Activated CD8-positive, alpha-beta T cell treated with anti-CD3 and anti-CD28 coated beads for 36 hours (primary cell): ENCODE measurements at regions not wholly inside any gene's neighbourhood (a gene's known extent, or its start where the extent isn't known, plus 50 kb on each side); places are given as distances from the start of the nearest gene placed in this dataset.
A peak's percentile ranks its signal among the peaks of the same experiment; 100 is the strongest.

Source experiments
- ATAC-seq: fragments of 200-7000 bp; cut with Tn5 transposase; one replicate; pipeline ENCODE4 v1.10.0; 2021; ENCODE audit warnings: mild to moderate bottlenecking, moderate library complexity
- CTCF ChIA-PET: fragments of 350-600 bp; sonication (Branson Sonifier 250); formaldehyde crosslinking; loops from one replicate; lab custom pipeline; 2021; ENCODE audit warnings: antibody characterized with exemption; lab: Charles Lee
- POLR2A ChIA-PET: fragments of 350-600 bp; sonication (Branson Sonifier 250); formaldehyde crosslinking; loops from one replicate; lab custom pipeline; 2021; ENCODE audit warnings: antibody characterized with exemption; lab: Charles Lee
- DNase-seq: peaks from one replicate; pipeline ENCODE4 v3.0.0-alpha.2; 2020
- H3K27ac Mint-ChIP-seq: one replicate; pipeline ENCODE4 v1.8.0; 2021; ENCODE audit warnings: mild to moderate bottlenecking, mixed read lengths
- H3K27me3 Mint-ChIP-seq: one replicate; pipeline ENCODE4 v1.8.0; 2021; ENCODE audit warnings: mixed read lengths
- H3K36me3 Mint-ChIP-seq: one replicate; pipeline ENCODE4 v1.8.0; 2021; ENCODE audit warnings: low read depth, mixed read lengths
- H3K4me1 Mint-ChIP-seq: one replicate; pipeline ENCODE4 v1.8.0; 2021; ENCODE audit warnings: low read depth, mixed read lengths
- H3K4me3 Mint-ChIP-seq: one replicate; pipeline ENCODE4 v1.8.0; 2021; ENCODE audit warnings: mild to moderate bottlenecking, moderate library complexity, mixed read lengths
- H3K9me3 Mint-ChIP-seq: one replicate; pipeline ENCODE4 v1.8.0; 2021; ENCODE audit warnings: mixed read lengths
- intact Hi-C: fragments of 100-400 bp; cut with micrococcal nuclease; formaldehyde crosslinking; loops from one replicate; pipeline ENCODE4 v1.10.0; 2022
- TF ChIP-seq, protein P1 (sequence below): fragments of 200-600 bp; IDR thresholded peaks from one replicate; pipeline ENCODE4 v1.8.0; 2022; ENCODE audit warnings: antibody characterized with exemption, mild to moderate bottlenecking

DNA sequence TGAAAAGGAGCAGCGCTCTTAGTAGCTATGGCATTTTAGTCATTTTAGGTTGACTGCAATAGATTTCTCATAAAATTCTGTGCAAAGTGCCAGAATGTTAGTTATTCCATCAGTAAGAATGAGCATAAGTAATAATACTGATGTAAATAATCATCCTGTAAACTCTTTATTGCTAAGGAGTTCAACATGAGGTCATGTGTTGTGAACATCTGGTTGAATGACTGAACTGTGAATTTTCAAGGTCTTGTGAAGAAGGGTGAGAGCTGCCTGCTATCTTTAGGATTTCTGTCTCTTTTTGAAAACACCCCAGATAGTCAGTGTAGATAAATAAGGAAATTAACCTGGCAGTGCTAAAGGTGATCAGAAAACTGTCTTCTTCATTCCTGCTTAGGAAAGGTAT is 333.4 kb upstream of the TBC1D5 start:
- intact Hi-C loops, result no loop called here
- ChIA-PET CTCF (no interaction called here), POLR2A (no interaction called here)
- Mint-ChIP-seq H3K36me3 (no peaks in the 10 kb centered on the region), H3K9me3 (no peaks in the 10 kb centered on the region), H3K4me1 (peaks cover 17% of the 10 kb centered on the region), H3K27ac (no peak overlapping the region), H3K27me3 (no peaks in the 10 kb centered on the region), H3K4me3 (no peak overlapping the region)
- no peak for ATAC-seq
- TF ChIP-seq, protein P1, sequence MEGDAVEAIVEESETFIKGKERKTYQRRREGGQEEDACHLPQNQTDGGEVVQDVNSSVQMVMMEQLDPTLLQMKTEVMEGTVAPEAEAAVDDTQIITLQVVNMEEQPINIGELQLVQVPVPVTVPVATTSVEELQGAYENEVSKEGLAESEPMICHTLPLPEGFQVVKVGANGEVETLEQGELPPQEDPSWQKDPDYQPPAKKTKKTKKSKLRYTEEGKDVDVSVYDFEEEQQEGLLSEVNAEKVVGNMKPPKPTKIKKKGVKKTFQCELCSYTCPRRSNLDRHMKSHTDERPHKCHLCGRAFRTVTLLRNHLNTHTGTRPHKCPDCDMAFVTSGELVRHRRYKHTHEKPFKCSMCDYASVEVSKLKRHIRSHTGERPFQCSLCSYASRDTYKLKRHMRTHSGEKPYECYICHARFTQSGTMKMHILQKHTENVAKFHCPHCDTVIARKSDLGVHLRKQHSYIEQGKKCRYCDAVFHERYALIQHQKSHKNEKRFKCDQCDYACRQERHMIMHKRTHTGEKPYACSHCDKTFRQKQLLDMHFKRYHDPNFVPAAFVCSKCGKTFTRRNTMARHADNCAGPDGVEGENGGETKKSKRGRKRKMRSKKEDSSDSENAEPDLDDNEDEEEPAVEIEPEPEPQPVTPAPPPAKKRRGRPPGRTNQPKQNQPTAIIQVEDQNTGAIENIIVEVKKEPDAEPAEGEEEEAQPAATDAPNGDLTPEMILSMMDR, result no peak
- no peak for DNase-seq

DNA sequence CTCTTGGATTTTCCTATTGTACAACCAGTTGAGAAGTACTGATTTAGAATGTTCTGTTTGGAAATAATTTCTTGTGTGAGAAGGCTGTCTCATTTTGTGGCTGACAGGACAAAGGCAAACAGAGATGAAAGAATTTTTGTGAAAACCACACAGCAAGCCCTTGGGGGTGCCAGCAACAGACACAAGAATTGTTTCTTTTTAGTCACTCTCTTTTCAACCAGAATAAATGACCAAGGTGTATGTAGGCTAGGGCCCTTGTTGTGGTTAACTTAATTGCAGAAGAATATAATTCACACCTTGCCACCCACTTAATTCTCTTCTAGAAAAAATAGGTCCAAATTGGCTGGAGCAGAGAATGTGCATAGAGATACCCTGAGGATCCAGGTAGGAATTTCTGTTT is 329.4 kb upstream of the TBC1D5 start:
- TF ChIP-seq, protein P1, result no peak
- ATAC-seq (peak; percentile 42), DNase-seq (peak; percentile 21)
- Mint-ChIP-seq H3K27ac (no peak overlapping the region), H3K9me3 (no peaks in the 10 kb centered on the region), H3K27me3 (no peaks in the 10 kb centered on the region), H3K4me1 (peaks cover 9% of the 10 kb centered on the region), H3K36me3 (no peaks in the 10 kb centered on the region), H3K4me3 (no peak overlapping the region)
- ChIA-PET CTCF (no interaction called here), POLR2A (interaction anchor here (1.0 kb wide), 1 partner anchor 351 kb away, joined by 3 read pairs; no protein-coding TSS in a partner anchor)
- intact Hi-C loops, result no loop called here

DNA sequence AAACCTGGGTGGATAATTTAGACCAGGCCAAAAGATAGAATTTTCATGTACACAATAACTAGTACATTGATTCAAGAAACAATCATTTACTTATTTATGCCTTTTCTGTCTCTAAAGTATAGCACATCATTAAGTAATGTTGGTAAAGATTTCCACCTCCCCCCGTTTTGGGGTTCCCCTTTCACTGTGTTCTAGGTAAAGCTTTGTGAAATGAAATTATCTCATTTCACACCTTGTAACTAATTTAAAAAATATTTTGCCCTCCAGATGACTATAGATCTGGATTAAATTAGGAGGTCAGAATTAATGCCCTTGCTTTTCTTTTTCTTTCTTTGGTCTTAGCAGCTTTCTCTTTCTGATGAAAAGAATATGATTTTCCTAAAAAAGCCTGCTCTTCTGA is 328.5 kb upstream of the TBC1D5 start:
- CTCF ChIA-PET, result no interaction called here
- Mint-ChIP-seq H3K27me3 (no peaks in the 10 kb centered on the region), H3K27ac (no peak overlapping the region), H3K4me1 (peaks cover 7% of the 10 kb centered on the region), H3K4me3 (no peak overlapping the region), H3K36me3 (no peaks in the 10 kb centered on the region), H3K9me3 (no peaks in the 10 kb centered on the region)
- no peak for DNase-seq
- intact Hi-C loops, result no loop called here
- TF ChIP-seq, protein P1, result no peak
- ATAC-seq, result no peak
- POLR2A ChIA-PET, result no interaction called here

DNA sequence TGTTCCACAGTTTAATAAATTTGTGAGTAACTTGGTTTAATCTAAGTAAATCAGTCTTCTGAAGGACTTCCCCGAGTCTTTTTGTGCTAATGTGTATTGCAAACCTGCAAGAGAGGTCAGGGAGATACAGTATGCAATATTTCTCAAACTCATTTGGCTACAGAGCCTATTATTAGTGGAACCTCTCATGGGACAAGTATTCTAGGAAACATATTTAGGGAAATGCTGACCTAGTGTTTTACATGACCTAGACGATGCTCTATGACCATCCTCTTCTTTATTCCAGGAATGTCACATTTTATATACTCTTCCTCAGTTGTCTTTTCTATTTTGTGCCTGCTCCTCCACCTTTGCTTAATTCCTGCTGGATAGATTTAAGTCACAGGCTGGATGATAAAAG is 327.8 kb upstream of the TBC1D5 start:
- no peak overlapping the region for H3K4me3 Mint-ChIP-seq
- intact Hi-C loops, result no loop called here
- H3K27ac Mint-ChIP-seq, result no peak overlapping the region
- H3K4me1 Mint-ChIP-seq, result peaks cover 7% of the 10 kb centered on the region
- no peaks in the 10 kb centered on the region for H3K9me3 Mint-ChIP-seq
- H3K36me3 Mint-ChIP-seq, result no peaks in the 10 kb centered on the region
- POLR2A ChIA-PET, result no interaction called here
- ATAC-seq (no peak), DNase-seq (no peak)
- no peaks in the 10 kb centered on the region for H3K27me3 Mint-ChIP-seq
- TF ChIP-seq, protein P1, result no peak
- CTCF ChIA-PET, result no interaction called here

DNA sequence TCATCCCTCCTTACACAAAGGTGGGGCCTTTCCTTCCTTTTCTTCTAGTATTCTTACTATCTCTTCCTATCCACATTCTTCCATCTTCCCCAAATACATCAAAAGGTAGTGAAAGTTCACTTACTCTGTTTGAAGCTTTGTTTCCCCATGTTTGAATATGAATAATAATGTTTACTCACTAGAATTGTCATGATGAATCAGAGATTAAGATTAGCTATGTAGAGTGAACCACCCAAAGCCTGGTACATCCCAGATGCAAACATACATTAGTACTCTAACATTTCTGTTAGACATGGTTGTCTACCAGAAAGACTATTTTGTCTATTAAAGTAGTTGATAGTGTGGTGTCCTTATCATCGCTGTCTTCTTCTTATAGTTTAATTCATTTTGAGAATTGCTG is 327.1 kb upstream of the TBC1D5 start:
- ChIA-PET POLR2A (no interaction called here), CTCF (no interaction called here)
- Mint-ChIP-seq H3K4me1 (peaks cover 7% of the 10 kb centered on the region), H3K27me3 (no peaks in the 10 kb centered on the region), H3K27ac (no peak overlapping the region), H3K4me3 (no peak overlapping the region), H3K36me3 (no peaks in the 10 kb centered on the region), H3K9me3 (no peaks in the 10 kb centered on the region)
- no peak for DNase-seq
- TF ChIP-seq, protein P1, result no peak
- intact Hi-C loops, result no loop called here
- no peak for ATAC-seq
